ENCODE measurements at regions not wholly inside any gene's neighbourhood (a gene's known extent, or its start where the extent isn't known, plus 50 kb on each side); places are given as distances from the start of the nearest gene placed in this dataset.
"Not testable (repeated sequence)": the region's sequence is repeated elsewhere in the genome, so short reads cannot be mapped to it uniquely, and the experiment has no call there.

DNA sequence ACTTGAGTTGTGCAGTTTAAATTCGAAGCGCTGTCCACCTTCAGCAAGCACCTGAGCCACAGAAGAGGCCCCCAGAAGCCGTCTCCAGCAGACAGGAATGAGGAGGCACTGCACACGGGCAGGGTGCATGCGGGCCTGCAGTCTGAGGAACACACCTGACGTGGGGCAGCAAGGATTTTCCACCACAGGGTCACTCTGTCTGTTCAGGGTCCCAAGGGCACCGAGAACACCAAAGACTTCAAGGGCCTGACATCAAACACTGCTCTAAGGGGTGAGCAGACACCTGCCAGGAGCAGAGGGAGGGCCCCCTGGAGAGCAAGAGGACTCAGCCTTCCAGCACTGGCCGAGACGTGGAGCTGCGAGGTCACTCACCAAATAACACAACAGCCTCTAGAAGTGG is 99.7 kb upstream of the C14orf180 start (continued):
- no peak for TF ChIP-seq ZNF462 (CRISPR knock-in tag; IDR thresholded peaks at IDR 0.05)
- TF ChIP-seq EZH2phosphoT487 (IDR thresholded peaks at IDR 0.05; ENCODE audit: unreplicated experiment), result no peak

DNA sequence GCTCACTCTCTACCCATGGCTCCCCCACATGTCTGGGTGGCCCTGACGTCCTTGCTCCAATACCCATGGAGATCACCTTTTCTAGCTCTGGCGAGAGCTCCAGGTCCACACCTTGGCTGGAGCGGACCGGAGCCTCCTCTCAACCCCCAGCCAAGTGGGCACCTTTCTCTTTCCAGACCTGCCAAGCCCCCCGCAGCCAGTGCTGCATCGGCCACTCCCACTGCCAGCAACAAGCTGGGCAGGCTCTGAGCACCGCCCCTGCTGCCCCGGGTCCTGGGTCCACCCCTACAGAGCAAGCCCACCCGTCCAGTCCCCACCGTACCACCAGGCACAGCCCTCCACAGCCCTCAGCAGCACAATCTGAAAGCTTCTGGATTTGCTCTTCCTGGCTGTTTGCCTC is 98.2 kb upstream of the C14orf180 start:
- H3K27me3 ChIP-seq (ENCODE audit: insufficient read depth), result no peaks in the 10 kb centered on the region
- H3K79me2 ChIP-seq (replicated peaks; ENCODE audit: insufficient read depth), result no peaks in the 10 kb centered on the region
- Mint-ChIP-seq H3K36me3 (ENCODE audit: low read depth) (peaks cover 26% of the 10 kb centered on the region), H3K27me3 (ENCODE audit: insufficient read depth, low read depth, poor library complexity) (peaks cover 2% of the 10 kb centered on the region), H3K4me1 (peaks cover 9% of the 10 kb centered on the region; the same call in 1 of the 3 replicates), H3K27ac (no peak overlapping the region), H3K9me3 (peaks cover 31% of the 10 kb centered on the region), H3K4me3 (no peak overlapping the region)
- H2AFZ ChIP-seq, result no peak overlapping the region
- no peak overlapping the region for H3K4me3 ChIP-seq
- H3K9me2 ChIP-seq (ENCODE audit: insufficient read depth), result no peaks in the 10 kb centered on the region; the same call in 1 of the 2 replicates
- H3K27ac ChIP-seq (ENCODE audit: low read depth), result no peak overlapping the region
- 0 out of 2 replicates have a peak, but pooled peaks cover 3% of the 10 kb centered on the region for H3K4me1 ChIP-seq (ENCODE audit: insufficient read depth)
- no peaks in the 10 kb centered on the region for H3F3A ChIP-seq (replicated peaks; ENCODE audit: low read depth)
- DNase-seq (ENCODE audit: low spot score) (no peak), ATAC-seq (no peak)
- H4K20me1 ChIP-seq (replicated peaks; ENCODE audit: insufficient read depth), result no peaks in the 10 kb centered on the region
- H3K36me3 ChIP-seq (ENCODE audit: insufficient read depth), result peaks cover 3% of the 10 kb centered on the region; the same call in 1 of the 2 replicates
- no peak overlapping the region for H3K4me2 ChIP-seq
- TF ChIP-seq, protein P1, sequence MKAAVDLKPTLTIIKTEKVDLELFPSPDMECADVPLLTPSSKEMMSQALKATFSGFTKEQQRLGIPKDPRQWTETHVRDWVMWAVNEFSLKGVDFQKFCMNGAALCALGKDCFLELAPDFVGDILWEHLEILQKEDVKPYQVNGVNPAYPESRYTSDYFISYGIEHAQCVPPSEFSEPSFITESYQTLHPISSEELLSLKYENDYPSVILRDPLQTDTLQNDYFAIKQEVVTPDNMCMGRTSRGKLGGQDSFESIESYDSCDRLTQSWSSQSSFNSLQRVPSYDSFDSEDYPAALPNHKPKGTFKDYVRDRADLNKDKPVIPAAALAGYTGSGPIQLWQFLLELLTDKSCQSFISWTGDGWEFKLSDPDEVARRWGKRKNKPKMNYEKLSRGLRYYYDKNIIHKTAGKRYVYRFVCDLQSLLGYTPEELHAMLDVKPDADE (IDR thresholded peaks at IDR 0.05), result no peak
- TF ChIP-seq ZNF331 (CRISPR knock-in tag; IDR thresholded peaks at IDR 0.05; ENCODE audit: low read depth), result no peak
- TF ChIP-seq, protein P2, sequence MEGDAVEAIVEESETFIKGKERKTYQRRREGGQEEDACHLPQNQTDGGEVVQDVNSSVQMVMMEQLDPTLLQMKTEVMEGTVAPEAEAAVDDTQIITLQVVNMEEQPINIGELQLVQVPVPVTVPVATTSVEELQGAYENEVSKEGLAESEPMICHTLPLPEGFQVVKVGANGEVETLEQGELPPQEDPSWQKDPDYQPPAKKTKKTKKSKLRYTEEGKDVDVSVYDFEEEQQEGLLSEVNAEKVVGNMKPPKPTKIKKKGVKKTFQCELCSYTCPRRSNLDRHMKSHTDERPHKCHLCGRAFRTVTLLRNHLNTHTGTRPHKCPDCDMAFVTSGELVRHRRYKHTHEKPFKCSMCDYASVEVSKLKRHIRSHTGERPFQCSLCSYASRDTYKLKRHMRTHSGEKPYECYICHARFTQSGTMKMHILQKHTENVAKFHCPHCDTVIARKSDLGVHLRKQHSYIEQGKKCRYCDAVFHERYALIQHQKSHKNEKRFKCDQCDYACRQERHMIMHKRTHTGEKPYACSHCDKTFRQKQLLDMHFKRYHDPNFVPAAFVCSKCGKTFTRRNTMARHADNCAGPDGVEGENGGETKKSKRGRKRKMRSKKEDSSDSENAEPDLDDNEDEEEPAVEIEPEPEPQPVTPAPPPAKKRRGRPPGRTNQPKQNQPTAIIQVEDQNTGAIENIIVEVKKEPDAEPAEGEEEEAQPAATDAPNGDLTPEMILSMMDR (conservative IDR thresholded peaks at IDR 0.05; ENCODE audit: low read depth in 2 of 2), result no peak
- TF ChIP-seq REST (IDR thresholded peaks at IDR 0.05; ENCODE audit: unreplicated experiment), result no peak
- no peak for TF ChIP-seq EZH2 (IDR thresholded peaks at IDR 0.05; ENCODE audit: low read depth, unreplicated experiment)

- not testable (repeated sequence) for H3K4me1 ChIP-seq (ENCODE audit: insufficient read depth); H4K20me1 ChIP-seq (replicated peaks; ENCODE audit: insufficient read depth); H3K27ac Mint-ChIP-seq; H2AFZ ChIP-seq; ATAC-seq; H3K4me3 ChIP-seq; H3K4me1 Mint-ChIP-seq; H3K27me3 Mint-ChIP-seq (ENCODE audit: insufficient read depth, low read depth, poor library complexity); H3K79me2 ChIP-seq (replicated peaks; ENCODE audit: insufficient read depth); H3K27me3 ChIP-seq (ENCODE audit: insufficient read depth); H3K36me3 ChIP-seq (ENCODE audit: insufficient read depth); H3K27ac ChIP-seq (ENCODE audit: low read depth); DNase-seq (ENCODE audit: low spot score); H3K9me2 ChIP-seq (ENCODE audit: insufficient read depth); H3F3A ChIP-seq (replicated peaks; ENCODE audit: low read depth); H3K4me2 ChIP-seq; H3K4me3 Mint-ChIP-seq
- Mint-ChIP-seq H3K36me3 (ENCODE audit: low read depth) (peaks cover 26% of the 10 kb centered on the region), H3K9me3 (peaks cover 31% of the 10 kb centered on the region)
These were observed 97.5 kb upstream of the C14orf180 start for GRCh38 chr14:104482017-104482416.

All from GM23338 (cell line).